Cardiac septum (tissue), 1 donor: ENCODE measurements at regions not wholly inside any gene's neighbourhood (a gene's known extent, or its start where the extent isn't known, plus 50 kb on each side); places are given as distances from the start of the nearest gene placed in this dataset.

ENCODE experiments used
- DNase-seq: peaks from one replicate; pipeline ENCODE4 v3.0.0-alpha.2; 2020; ENCODE audit warnings: low spot score
- intact Hi-C: fragments of 100-400 bp; cut with DNase I; formaldehyde crosslinking; loops from one replicate; pipeline ENCODE4 v1.14.0; 2022
- donor health status: DM: no; HTN: no; CAD: no.

DNA sequence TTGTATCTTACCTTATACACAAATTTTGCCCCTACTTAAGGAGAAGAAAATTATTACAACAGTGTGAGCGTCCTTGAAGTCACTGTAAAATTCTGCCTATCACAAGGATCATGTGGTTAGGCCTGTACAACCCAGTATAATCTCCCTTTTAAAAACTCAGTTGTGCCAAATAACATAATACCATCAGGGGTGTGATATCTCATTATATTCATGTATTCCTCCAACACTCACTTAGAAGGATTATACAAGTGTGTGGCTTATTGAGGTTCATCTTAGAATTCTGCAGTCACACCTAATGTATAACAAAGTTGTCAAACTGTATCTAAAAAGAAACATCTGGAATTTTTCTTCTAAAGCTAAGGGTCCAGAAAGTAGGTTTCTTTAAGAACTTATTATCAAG is 998.8 kb upstream of the LRRTM1 start:
- DNase-seq, result no peak
- intact Hi-C loops, result no loop called here

DNA sequence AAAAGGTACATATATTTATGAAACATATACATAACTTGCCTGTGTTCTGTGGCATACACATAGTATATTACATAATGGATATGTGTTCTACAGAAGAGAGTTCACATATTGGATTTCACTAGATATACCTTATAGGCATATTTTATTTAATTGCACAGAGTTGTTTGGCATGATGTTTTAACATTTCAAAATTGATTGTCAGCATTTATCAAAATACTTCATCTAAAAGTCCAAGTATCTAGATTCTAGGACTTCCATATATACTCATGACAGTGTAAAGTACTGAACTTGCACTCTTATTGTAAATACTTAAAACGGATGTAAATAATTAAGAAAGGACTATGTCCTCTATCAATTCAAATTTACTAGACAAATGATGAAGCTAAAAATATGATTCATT is 995.3 kb upstream of the LRRTM1 start:
- intact Hi-C loops, result no loop called here
- DNase-seq, result no peak

DNA sequence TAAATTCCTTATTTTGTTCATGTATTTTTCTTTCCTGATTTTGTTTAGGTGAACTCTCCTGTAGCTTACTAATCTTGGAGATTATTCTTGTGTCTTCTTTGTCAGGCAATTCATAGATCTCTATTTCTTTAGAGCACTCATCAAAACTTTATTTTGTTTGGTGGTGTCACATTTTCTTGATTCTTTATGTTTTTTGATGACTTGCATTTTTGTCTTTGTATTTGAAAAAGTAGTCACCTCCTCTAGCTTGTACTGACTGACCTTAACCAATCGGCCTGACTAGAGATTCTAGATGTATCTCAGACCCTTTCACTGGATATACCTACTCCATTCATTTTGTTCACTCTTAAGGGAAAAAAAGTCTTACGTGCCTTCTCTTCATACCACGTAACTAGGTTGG is 986.3 kb upstream of the LRRTM1 start:
- no peak for DNase-seq
- intact Hi-C loops, result no loop called here

DNA sequence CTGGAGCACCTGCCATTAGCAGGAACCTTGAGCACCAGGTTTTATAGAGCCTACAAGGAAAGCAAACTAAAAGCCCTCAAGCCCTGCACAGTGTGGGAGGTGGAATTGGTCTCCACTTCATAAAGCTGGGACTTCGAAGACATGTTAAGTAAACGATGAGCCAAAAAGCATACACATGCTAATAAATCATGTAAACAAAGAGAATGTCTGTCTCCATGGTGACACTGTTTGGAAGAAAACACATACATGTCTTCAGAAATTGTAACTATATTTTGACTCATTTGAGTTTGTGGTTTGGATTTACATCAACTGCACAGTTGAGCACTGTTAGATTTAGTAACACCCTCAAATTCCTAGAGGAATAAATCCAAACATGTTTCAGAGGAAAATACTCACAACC is 978.5 kb upstream of the LRRTM1 start:
- intact Hi-C loops, result no loop called here
- no peak for DNase-seq

DNA sequence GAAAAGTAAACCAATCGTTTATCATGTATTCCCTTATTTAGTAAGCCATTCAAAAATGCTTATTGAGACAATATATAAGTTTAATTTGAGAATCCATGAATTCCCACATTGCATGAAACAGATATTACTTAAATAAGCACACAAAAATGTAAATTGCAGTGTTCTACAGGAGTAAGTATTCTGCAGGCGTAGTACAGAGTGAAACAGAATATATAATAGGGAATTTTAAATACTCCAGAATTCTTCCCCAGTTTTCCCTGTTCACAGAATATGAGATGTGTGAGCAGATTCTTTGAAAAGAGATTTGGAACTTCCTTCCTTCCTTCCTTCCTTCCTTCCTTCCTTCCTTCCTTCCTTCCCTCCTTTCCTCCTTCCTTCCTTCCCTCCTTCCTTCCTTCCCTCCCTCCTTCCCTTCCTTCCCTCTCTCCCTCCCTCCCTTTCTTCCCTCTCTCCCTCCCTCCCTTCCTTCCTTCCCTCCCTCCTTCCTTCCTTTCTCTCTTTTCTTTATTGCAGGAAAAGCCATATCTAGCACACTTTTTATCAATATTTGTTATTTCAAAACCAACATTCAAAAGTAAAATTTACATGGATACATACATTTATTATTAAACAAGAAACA is 977.7 kb upstream of the LRRTM1 start:
- DNase-seq, result no peak
- intact Hi-C loops, result no loop called here

DNA sequence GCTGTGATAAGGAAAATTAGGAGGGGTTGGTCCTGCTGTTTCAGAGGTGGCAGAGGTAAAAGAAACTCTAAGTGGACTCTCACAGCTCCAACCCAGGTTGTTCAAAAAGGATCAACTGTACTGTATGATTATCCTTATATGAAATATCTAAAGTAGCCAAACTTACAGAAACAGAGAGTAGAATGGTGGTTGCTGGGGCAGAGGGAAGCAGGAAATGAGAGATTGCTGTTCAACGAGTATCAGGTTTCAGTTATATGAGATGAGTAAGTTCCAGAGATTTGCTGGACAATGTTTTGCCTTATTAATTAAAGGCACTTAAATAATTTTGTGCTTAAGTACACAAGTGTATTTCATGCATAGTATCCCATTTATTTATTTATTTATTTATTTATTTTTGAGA is 972.0 kb upstream of the LRRTM1 start:
- DNase-seq, result no peak

DNA sequence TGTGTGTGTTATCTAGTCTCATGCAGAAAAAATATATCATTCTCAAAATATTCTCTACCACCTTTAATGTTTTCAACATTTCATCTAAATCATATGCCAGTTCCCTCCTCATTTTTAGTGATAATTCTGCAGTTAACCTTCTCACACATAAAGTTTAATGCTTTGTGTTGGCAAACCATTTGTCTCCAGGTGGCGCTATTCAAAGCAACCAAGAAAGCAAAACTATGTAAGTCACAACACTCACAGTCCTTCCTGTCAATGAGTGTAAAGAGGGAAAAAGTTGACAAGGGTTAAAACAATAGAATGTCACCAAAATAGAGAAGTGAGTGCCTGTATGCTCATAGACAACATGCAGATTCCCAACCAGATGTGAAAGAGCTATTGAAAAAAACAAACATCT is 961.6 kb upstream of the LRRTM1 start:
- intact Hi-C loops, result no loop called here

More for the DNA sequence above, 972.0 kb upstream of the LRRTM1 start:
- intact Hi-C loops, result no loop called here

DNA sequence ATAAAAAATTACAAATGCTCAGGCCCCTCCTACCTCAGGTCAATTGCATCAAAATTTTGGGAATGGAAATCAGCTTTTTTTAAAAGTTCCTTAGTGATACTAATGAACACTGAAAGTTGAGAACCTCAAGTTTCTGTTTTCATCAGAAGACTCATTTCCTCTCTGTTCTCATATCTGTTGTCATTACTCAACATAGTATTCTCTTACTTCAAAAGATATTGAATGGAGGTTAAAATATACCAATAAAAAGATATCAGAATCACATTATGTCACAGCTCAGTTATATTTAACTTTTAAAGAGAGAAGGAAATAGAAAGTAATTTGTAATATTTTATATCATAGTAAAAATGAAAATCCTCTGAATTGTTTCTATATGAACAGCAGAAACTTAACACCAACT is 959.4 kb upstream of the LRRTM1 start:
- no peak for DNase-seq
- intact Hi-C loops, result no loop called here

More for the DNA sequence above, 961.6 kb upstream of the LRRTM1 start:
- no peak for DNase-seq

DNA sequence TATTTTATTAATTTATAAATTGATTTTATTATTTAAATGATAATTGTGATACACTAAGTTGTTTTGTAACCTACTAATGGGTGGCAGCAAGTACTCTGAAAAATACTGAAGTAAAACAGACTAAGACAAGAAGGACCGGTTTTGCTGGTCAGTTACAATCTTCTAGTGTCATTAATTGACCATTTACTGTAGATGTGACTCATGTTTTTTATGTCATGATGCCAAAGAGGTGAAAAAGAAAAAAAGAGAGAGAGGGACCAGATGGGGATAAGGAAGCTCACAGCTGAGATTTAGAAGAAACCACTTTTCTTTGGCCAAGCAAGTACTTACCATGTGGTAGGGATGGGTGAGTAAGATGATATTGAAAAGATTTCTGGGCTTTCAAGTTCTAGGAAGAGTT is 955.8 kb upstream of the LRRTM1 start:
- no peak for DNase-seq
- intact Hi-C loops, result no loop called here

DNA sequence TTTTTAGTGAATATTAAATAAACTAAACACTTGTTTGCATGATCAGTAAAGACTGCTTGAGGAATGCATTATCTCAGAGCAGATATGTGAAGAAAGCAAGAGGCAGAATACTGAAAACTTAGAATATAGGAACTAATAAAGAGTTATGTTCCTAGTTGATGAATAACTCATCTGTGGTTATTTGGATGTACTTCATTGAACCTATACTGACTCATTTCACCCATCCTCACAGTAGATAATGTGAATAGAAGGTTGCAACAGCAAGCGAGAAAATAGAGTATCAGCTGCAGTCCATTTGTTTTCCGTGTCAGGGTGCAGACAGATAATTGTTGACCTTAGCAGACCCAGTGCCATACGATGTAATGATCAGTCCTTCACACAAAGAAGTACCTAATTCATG is 945.7 kb upstream of the LRRTM1 start:
- intact Hi-C loops, result no loop called here
- no peak for DNase-seq

DNA sequence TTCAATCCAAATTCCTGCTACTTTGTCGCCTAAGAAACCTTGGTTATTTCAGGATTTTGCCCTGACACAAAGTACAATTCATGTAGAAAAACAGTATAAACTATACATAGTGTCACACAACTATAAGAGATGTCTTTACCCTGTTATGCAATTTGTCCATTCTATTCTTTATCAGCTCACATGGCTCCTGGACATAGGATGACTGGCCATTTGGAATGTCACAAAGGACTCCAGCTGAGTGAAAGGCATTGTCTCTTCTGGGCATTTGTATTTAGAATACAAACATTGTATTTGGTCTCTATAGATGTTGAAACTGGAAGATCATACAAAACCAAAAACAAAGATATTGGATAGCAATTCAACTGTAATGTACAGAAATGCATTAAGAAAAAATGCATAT is 944.6 kb upstream of the LRRTM1 start:
- DNase-seq, result no peak
- intact Hi-C loops, result no loop called here

DNA sequence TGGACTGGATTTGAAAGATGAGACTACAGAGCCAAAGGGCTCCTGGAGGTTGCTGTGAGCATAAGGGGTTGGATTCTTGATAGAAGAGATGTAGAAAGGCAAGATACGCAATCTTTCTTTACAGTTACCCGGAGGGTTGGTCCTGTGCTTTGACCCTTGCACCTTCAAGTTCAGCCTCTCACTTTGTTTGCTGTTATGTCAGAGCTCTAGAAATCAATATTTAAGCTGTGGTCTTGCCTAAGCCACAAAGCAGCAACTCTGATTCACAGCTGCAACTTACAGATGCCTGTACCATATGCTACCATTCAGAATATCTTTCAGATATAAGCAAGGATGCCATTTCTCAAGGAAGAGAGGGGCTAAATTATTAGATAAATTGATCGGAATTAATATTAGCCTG is 943.1 kb upstream of the LRRTM1 start:
- intact Hi-C loops, result no loop called here
- no peak for DNase-seq

DNA sequence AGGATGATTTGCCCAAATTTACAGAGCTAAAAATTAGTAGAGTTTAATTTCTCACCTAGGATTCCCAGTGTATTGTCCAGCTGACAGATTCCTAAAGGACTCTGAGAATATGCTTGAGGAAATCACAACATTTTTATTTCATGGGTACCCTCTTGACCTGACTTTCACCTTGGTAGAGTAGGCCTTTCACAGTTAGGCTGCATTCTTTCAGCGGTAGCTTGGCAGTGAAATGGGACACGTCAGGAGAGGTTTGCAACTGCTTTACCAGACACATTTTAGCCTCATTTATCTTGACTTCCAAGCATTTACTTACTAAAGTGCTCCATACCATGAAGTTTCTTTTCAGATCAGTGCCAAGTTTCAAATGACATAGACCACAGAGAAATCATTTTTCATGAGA is 937.9 kb upstream of the LRRTM1 start:
- intact Hi-C loops, result no loop called here
- DNase-seq, result no peak

DNA sequence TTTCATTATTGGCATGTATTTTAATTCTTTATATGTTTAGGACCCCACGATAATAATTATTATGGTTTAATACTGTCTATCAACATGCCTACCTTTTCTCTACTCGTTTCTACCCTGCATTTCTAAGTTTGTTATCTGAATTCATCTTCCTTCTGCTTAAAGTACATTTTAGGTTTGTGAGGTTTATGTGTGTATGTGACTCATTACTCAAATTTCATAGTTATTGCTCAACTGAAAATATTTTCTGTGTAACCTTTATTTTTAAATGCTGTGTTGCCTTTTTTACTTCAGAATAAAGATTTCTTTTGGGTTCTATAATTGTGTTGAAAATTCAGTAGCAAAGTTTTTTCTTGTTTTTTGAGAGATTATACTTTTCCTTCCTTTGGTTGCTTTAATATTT is 933.9 kb upstream of the LRRTM1 start:
- intact Hi-C loops, result no loop called here
- DNase-seq, result no peak

DNA sequence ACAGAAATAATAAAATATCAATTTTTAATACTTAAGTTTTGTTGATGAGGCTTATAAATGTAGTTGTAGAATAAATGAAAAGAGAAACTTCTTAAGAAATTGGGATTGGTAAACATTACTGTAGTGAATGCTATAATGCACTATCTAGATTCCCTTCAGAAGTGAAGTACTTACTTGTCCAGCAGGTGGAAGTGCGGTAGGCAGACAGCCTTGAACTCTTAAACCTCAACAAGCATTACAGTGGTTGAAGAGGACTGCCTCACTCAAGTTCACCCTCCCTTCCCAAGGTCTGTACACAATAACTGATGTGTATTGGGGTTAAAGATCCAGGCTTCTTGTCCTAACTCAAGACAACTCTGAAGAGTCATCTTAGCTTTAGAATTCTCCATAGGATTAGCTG is 931.0 kb upstream of the LRRTM1 start:
- intact Hi-C loops, result no loop called here
- DNase-seq, result no peak

DNA sequence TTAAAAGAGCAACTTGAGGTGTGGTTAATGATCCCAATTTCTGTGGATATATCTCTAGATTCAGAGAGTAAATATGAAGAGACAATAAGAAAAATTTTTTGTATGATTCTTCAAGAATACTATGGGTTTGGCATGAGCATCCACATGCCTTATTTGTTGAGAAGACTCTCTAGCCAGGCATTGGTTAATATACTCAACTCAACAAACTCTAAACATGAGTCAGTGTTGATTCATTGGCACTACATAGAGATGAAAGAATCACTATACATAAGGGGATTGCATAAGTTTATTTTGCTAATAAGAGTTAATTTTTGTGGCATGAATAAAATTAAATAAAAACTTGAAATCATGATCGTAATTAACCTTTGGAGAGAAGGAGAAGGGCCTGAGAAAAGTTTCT is 930.2 kb upstream of the LRRTM1 start:
- DNase-seq, result no peak
- intact Hi-C loops, result no loop called here

DNA sequence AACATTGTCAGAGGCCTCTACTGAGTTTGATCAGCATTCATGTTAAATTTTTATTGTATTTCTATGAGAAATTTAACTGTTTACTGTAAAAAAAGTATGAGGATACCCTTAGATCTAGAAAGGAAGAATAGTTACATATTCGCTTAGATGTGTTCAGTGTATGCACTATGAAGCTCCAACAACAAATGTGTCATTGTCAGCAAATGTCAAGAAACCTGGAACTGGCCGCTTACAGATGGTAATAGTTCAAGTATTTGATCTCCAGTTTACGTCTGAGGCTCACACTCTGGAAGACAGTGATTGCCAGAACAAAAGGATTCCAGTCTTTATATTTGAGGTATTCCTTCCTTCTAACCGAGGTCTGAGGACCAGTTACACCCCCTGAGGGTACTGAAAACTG is 921.2 kb upstream of the LRRTM1 start:
- intact Hi-C loops, result no loop called here

DNA sequence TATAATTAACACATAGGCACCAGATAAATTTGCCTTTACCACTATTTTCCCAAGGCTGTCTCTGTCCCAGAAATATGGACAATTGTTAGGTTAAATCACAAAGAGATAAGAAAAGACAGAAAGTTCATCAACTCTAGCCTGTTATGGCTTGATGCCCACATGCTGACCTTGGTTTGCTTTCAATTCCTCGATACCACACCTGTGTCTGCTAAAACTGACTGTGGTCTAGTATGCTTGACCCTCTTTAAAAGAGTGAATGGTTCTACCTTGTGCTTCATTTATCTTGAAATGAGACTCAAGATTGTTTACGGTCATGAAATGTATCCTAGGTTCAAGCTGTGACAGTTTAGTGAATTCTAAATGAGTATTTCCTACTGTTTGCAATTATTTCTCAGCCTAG is 909.0 kb upstream of the LRRTM1 start:
- no peak for DNase-seq
- intact Hi-C loops, result no loop called here

More for the DNA sequence above, 921.2 kb upstream of the LRRTM1 start:
- no peak for DNase-seq

DNA sequence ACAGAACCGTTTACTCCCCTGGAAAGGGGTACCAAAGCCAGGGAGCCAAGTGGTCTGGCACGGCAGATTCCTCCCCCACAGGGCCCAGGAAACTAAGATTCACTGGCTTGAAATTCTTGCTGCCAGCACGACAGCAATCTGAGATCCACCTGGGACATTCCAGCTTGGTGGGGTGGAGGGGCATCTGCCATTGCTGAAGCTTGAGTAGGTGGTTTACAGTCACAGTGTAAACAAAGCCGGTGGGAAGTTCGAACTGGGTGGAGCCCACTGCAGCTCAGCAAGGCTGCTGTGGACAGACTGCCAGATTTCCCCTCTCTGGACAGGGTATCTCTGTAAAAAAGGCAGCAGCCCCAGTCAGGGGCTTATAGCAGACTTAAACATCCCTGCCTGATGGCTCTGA is 901.7 kb upstream of the LRRTM1 start:
- DNase-seq, result no peak
- intact Hi-C loops, result no loop called here

DNA sequence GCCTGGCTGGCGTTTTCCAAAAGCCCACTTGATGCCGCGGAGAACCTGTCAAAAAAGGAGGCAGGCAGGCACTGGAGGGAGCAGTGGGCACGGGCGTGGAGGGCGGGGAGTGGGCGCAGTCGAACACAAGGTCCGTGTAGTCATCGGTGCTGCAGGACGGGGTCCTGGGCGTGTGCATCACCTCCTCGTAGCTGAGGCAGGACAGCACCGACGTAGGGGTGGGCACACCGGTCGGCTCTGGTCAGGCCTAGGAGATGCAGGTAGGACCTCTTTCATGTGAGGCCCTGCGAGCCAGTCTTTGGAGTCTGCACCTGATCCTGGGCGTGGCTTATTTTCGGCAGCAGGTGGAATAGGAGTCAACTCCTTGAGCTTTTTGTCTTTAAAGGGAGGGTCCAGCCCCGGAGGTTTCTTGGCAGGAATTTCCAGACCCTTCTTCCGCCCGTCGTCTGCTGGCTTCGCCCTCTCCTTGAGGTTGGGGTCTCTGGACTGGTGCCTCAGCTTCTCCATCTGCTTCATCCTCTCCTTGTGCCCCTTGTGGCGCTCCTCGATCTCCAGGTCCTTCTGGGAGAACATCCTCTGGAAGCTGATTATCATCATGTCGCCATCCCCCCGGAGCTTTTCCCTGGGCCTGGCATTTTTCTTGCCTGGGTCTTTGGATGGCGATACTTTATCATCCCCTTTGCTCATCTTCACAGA is 892.5 kb upstream of the LRRTM1 start:
- no peak for DNase-seq
- intact Hi-C loops, result no loop called here

DNA sequence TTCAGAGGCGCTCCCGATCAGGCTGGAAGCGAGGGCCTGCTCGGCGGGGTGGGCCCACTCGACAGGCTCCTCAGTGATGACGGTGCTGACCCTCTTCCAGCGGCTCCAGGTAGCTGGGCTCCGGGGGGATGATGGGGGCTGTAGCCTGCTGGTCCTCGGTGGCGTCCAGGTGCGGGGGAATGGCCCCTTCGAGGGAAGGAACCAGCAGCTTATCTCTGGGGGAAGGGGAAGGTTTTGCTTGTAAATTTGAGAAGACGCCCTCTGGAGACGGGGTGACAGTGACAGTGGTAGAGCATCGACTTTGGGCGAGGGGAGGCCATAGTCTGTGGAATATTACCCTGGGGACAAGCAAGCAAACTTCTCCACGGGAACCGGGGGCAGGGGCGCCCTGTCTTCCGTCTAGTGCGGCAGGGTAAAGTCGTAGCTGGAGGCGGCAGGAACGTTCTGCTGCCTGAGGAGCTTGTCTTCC is 891.9 kb upstream of the LRRTM1 start:
- DNase-seq, result no peak
- intact Hi-C loops, result no loop called here
